ENCODE measurements at regions not wholly inside any gene's neighbourhood (a gene's known extent, or its start where the extent isn't known, plus 50 kb on each side); places are given as distances from the start of the nearest gene placed in this dataset.

DNA sequence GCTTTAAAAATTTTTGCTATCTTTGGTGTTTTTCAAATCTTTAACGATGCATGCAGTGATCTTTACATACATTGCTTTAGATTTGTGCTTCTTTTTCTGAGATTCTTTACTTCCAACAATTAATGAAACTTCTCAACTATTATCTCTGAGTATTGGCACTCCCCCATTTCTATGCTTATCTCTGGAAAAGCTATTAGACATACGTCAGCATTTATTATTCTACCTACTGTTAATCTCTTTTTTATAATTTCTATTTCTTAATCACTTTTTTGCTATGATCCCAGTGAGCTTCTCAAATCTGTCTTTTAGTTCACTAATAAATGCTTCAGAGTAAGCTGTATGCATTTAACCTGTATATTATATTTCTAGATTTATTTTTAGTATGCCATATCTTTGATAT lies 264.2 kb upstream of the TFAP2D start:
- BruUV-seq (replicated peaks): no TSS peak
- Mint-ChIP-seq H3K27me3 (ENCODE audit: unreplicated experiment) (no peaks in the 10 kb centered on the region), H3K4me1 (ENCODE audit: low read depth, unreplicated experiment) (no peaks in the 10 kb centered on the region), H3K27ac (ENCODE audit: unreplicated experiment) (no peak overlapping the region), H3K9me3 (ENCODE audit: low read depth, unreplicated experiment) (peaks cover 2% of the 10 kb centered on the region), H3K36me3 (ENCODE audit: insufficient read depth, unreplicated experiment) (no peaks in the 10 kb centered on the region), H3K4me3 (ENCODE audit: low read depth, unreplicated experiment) (no peak overlapping the region)
- no peak for DNase-seq
- CTCF ChIA-PET: no interaction called here
- TF ChIP-seq, protein P1, sequence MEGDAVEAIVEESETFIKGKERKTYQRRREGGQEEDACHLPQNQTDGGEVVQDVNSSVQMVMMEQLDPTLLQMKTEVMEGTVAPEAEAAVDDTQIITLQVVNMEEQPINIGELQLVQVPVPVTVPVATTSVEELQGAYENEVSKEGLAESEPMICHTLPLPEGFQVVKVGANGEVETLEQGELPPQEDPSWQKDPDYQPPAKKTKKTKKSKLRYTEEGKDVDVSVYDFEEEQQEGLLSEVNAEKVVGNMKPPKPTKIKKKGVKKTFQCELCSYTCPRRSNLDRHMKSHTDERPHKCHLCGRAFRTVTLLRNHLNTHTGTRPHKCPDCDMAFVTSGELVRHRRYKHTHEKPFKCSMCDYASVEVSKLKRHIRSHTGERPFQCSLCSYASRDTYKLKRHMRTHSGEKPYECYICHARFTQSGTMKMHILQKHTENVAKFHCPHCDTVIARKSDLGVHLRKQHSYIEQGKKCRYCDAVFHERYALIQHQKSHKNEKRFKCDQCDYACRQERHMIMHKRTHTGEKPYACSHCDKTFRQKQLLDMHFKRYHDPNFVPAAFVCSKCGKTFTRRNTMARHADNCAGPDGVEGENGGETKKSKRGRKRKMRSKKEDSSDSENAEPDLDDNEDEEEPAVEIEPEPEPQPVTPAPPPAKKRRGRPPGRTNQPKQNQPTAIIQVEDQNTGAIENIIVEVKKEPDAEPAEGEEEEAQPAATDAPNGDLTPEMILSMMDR (IDR thresholded peaks at IDR 0.05; ENCODE audit: unreplicated experiment): no peak
- intact Hi-C loops (cut with micrococcal nuclease; ENCODE audit: unreplicated experiment): no loop called here

GRCh38 chr6:50451826-50452400 lies 261.4 kb upstream of the TFAP2D start:
- H3K36me3 Mint-ChIP-seq (ENCODE audit: insufficient read depth, unreplicated experiment): no peaks in the 10 kb centered on the region
- CTCF ChIA-PET: no interaction called here
- H3K9me3 Mint-ChIP-seq (ENCODE audit: low read depth, unreplicated experiment): peaks cover 2% of the 10 kb centered on the region
- TF ChIP-seq, protein P1 (IDR thresholded peaks at IDR 0.05; ENCODE audit: unreplicated experiment): no peak
- H3K27me3 Mint-ChIP-seq (ENCODE audit: unreplicated experiment): no peaks in the 10 kb centered on the region
- no TSS peak for BruUV-seq (replicated peaks)
- H3K27ac Mint-ChIP-seq (ENCODE audit: unreplicated experiment): no peak overlapping the region
- no peak for DNase-seq
- intact Hi-C loops (cut with micrococcal nuclease; ENCODE audit: unreplicated experiment): no loop called here
- H3K4me3 Mint-ChIP-seq (ENCODE audit: low read depth, unreplicated experiment): no peak overlapping the region
- H3K4me1 Mint-ChIP-seq (ENCODE audit: low read depth, unreplicated experiment): no peaks in the 10 kb centered on the region

- CTCF ChIA-PET: no interaction called here
- H3K27ac Mint-ChIP-seq (ENCODE audit: unreplicated experiment): no peak overlapping the region
Observed at GRCh38 chr6:50455029-50455428, 258.3 kb upstream of the TFAP2D start.

GRCh38 chr6:50457351-50457750 lies 256.0 kb upstream of the TFAP2D start:
- intact Hi-C loops (cut with micrococcal nuclease; ENCODE audit: unreplicated experiment): no loop called here
- H3K4me1 Mint-ChIP-seq (ENCODE audit: low read depth, unreplicated experiment): no peaks in the 10 kb centered on the region
- DNase-seq: no peak
- H3K4me3 Mint-ChIP-seq (ENCODE audit: low read depth, unreplicated experiment): no peak overlapping the region
- TF ChIP-seq, protein P1 (IDR thresholded peaks at IDR 0.05; ENCODE audit: unreplicated experiment): no peak
- H3K36me3 Mint-ChIP-seq (ENCODE audit: insufficient read depth, unreplicated experiment): no peaks in the 10 kb centered on the region
- H3K27me3 Mint-ChIP-seq (ENCODE audit: unreplicated experiment): no peaks in the 10 kb centered on the region
- no TSS peak for BruUV-seq (replicated peaks)
- CTCF ChIA-PET: interaction anchor here (0.7 kb wide), 1 partner anchor 31 kb away, joined by 5 read pairs; no protein-coding TSS in a partner anchor
- no peak overlapping the region for H3K27ac Mint-ChIP-seq (ENCODE audit: unreplicated experiment)
- H3K9me3 Mint-ChIP-seq (ENCODE audit: low read depth, unreplicated experiment): peaks cover 2% of the 10 kb centered on the region

More at GRCh38 chr6:50455029-50455428, 258.3 kb upstream of the TFAP2D start:
- intact Hi-C loops (cut with micrococcal nuclease; ENCODE audit: unreplicated experiment): no loop called here
- TF ChIP-seq, protein P1 (IDR thresholded peaks at IDR 0.05; ENCODE audit: unreplicated experiment): no peak
- no peak for DNase-seq
- H3K9me3 Mint-ChIP-seq (ENCODE audit: low read depth, unreplicated experiment): peaks cover 2% of the 10 kb centered on the region
- H3K36me3 Mint-ChIP-seq (ENCODE audit: insufficient read depth, unreplicated experiment): no peaks in the 10 kb centered on the region
- no TSS peak for BruUV-seq (replicated peaks)
- H3K4me3 Mint-ChIP-seq (ENCODE audit: low read depth, unreplicated experiment): no peak overlapping the region
- H3K27me3 Mint-ChIP-seq (ENCODE audit: unreplicated experiment): no peaks in the 10 kb centered on the region
- no peaks in the 10 kb centered on the region for H3K4me1 Mint-ChIP-seq (ENCODE audit: low read depth, unreplicated experiment)
